DOHH2 (cell line): ENCODE measurements at regions not wholly inside any gene's neighbourhood (a gene's known extent, or its start where the extent isn't known, plus 50 kb on each side); places are given as distances from the start of the nearest gene placed in this dataset.

Experiments
- H3F3A ChIP-seq: fragments of 200-600 bp; sonication (generic), shearing (Covaris generic); 2 replicates; pipeline ENCODE4 v1.6.0; 2016; ENCODE audit warnings: antibody characterized with exemption, mild to moderate bottlenecking; ENCODE audit not compliant: control insufficient read depth, insufficient read depth
- H3K27ac ChIP-seq: fragments of 200-600 bp; sonication (generic); 2 replicates; pipeline ENCODE4 v1.5.1; 2014; ENCODE audit warnings: low read depth, mild to moderate bottlenecking, low read length, moderate library complexity
- H3K27me3 ChIP-seq: fragments of 200-600 bp; sonication (generic); 2 replicates; pipeline ENCODE4 v1.6.1; 2014; ENCODE audit warnings: mild to moderate bottlenecking, low read length, mixed read lengths; ENCODE audit not compliant: control insufficient read depth
- H3K36me3 ChIP-seq: fragments of 200-600 bp; sonication (generic); 2 replicates; pipeline ENCODE4 v1.6.1; 2014; ENCODE audit warnings: mild to moderate bottlenecking, low read length, moderate library complexity, mixed read lengths; ENCODE audit not compliant: control insufficient read depth
- H3K4me1 ChIP-seq: fragments of 200-600 bp; sonication (generic); 2 replicates; pipeline ENCODE4 v1.6.1; 2014; ENCODE audit warnings: mild to moderate bottlenecking, low read length, mixed read lengths; ENCODE audit not compliant: control insufficient read depth
- H3K4me2 ChIP-seq: fragments of 200-600 bp; sonication (generic); 2 replicates; pipeline ENCODE4 v1.6.0; 2014; ENCODE audit warnings: mild to moderate bottlenecking, low read length, moderate library complexity
- H3K4me3 ChIP-seq: fragments of 200-600 bp; sonication (generic); 2 replicates; pipeline ENCODE4 v1.5.1; 2014; ENCODE audit warnings: mild to moderate bottlenecking, low read length, mixed read lengths
- H3K79me2 ChIP-seq: fragments of 200-600 bp; sonication (generic); 2 replicates; pipeline ENCODE4 v1.6.1; 2014; ENCODE audit warnings: mild to moderate bottlenecking, low read length, mixed read lengths; ENCODE audit not compliant: control insufficient read depth
- H3K9me2 ChIP-seq: fragments of 200-600 bp; sonication (generic); replicated peaks from 2 replicates; pipeline ENCODE4 v1.6.1; 2014; ENCODE audit warnings: mild to moderate bottlenecking, low read length, mixed read lengths; ENCODE audit not compliant: control insufficient read depth
- H3K9me3 ChIP-seq: fragments of 200-600 bp; sonication (generic); 2 replicates; pipeline ENCODE4 v1.6.1; 2014; ENCODE audit warnings: antibody characterized with exemption, low read length, mixed read lengths; ENCODE audit not compliant: control insufficient read depth, insufficient read depth
- H4K20me1 ChIP-seq: fragments of 200-600 bp; sonication (generic); 2 replicates; pipeline ENCODE4 v1.6.0; 2014; ENCODE audit warnings: low read depth, mild to moderate bottlenecking, antibody characterized with exemption, low read length, moderate library complexity; ENCODE audit not compliant: control insufficient read depth, insufficient read depth
- CTCF ChIP-seq: fragments of 200-600 bp; sonication (generic); IDR thresholded peaks from one replicate; pipeline ENCODE4 v1.5.1; 2014; ENCODE audit warnings: antibody characterized with exemption, mild to moderate bottlenecking, low read depth, low read length; ENCODE audit not compliant: poor library complexity, severe bottlenecking
- EZH2phosphoT487 ChIP-seq: fragments of 200-600 bp; sonication (generic); IDR thresholded peaks from 2 replicates; pipeline ENCODE4 v1.6.1; 2017; ENCODE audit warnings: borderline replicate concordance, mild to moderate bottlenecking, antibody characterized with exemption, low read length, moderate library complexity, mixed read lengths

GRCh38 chr2:65767946-65768345, 335.5 kb upstream of the SPRED2 start:
- Histone ChIP-seq H4K20me1 (no peaks in the 10 kb centered on the region), H3K79me2 (no peaks in the 10 kb centered on the region), H3K4me1 (no peaks in the 10 kb centered on the region), H3K9me2 (no peaks in the 10 kb centered on the region), H3K36me3 (no peaks in the 10 kb centered on the region), H3K9me3 (no peaks in the 10 kb centered on the region), H3K27ac (no peak overlapping the region), H3K27me3 (no peaks in the 10 kb centered on the region), H3F3A (no peaks in the 10 kb centered on the region), H3K4me3 (no peak overlapping the region), H3K4me2 (no peak overlapping the region)
- TF ChIP-seq EZH2phosphoT487 = no peak
- no peak for TF ChIP-seq CTCF

DNA sequence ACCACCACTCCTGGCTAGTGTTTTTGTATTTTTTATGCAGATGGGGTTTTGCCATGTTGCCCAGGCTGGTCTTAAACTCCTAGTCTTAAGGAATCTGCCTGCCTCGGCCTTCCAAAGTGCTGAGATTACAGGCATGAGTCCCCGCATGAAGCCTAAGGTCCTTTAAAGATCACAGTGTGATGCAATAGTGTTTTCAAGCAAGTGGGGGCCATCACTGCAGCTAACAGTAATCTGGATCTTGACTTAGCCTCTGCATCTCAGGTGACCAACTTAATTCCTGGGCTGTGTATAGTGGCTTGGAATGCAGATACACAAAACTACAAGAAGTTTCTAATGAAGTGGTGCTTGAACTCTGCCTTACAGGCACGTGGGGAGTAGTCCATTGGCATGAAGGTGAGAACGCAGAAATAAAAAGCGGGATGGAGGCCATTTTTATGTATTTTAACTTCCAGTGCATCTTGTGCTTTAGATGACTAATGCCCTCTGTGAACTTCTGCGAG, 334.4 kb upstream of the SPRED2 start:
- TF ChIP-seq EZH2phosphoT487 = no peak
- no peaks in the 10 kb centered on the region for H3K4me1 ChIP-seq
- no peaks in the 10 kb centered on the region for H3K36me3 ChIP-seq
- no peaks in the 10 kb centered on the region for H3K27me3 ChIP-seq
- no peaks in the 10 kb centered on the region for H3K9me3 ChIP-seq
- H3F3A ChIP-seq = no peaks in the 10 kb centered on the region
- H3K9me2 ChIP-seq = no peaks in the 10 kb centered on the region
- no peak overlapping the region for H3K27ac ChIP-seq
- no peaks in the 10 kb centered on the region for H4K20me1 ChIP-seq
- H3K4me3 ChIP-seq = no peak overlapping the region
- H3K4me2 ChIP-seq = no peak overlapping the region
- no peaks in the 10 kb centered on the region for H3K79me2 ChIP-seq

DNA sequence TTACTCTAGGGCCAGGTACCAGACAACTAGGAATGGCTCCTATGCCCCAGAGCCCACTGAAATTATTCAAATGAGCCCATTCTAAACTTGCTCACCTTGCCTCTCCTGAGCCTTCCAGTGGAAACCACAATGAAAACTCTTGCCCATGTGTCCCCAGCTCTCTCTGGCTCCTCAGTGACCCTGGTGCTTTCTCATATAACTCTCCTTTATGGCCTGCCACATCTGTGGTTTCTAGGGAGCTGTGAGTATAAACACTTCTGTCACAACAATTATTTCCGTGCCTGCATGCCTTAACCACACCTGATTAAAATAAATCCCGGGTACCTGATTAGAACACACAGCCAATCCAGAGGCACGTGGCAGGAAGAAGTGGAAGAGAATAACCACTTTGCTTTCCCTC, 333.0 kb upstream of the SPRED2 start:
- Histone ChIP-seq H3K4me2 (no peak overlapping the region), H3K9me2 (no peaks in the 10 kb centered on the region), H3K79me2 (no peaks in the 10 kb centered on the region), H4K20me1 (no peaks in the 10 kb centered on the region), H3F3A (no peaks in the 10 kb centered on the region), H3K4me1 (no peaks in the 10 kb centered on the region), H3K4me3 (no peak overlapping the region), H3K27me3 (no peaks in the 10 kb centered on the region), H3K27ac (no peak overlapping the region), H3K36me3 (no peaks in the 10 kb centered on the region), H3K9me3 (no peaks in the 10 kb centered on the region)
- TF ChIP-seq EZH2phosphoT487 (no peak), CTCF (no peak)

DNA sequence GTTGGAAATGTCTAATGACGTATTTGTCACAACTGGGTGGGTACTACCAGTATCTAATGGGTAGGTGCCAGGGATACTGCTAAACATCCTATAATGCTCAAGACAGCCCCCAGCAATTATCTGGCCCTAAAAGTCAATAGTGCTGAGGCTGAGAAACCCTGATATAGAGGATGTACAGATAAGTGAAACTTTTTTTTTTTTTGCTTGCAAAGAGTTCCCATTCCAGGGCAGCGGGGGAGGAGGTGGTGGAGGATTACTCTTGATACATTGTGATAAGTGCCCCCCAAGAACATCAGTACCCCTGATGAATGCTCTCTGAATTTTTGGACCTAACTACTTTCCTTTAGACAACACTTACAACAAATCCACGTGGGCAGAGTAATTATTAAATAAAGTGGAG, 329.7 kb upstream of the SPRED2 start:
- TF ChIP-seq CTCF (no peak), EZH2phosphoT487 (no peak)
- H3K4me1 ChIP-seq = no peaks in the 10 kb centered on the region
- no peaks in the 10 kb centered on the region for H3F3A ChIP-seq
- no peak overlapping the region for H3K4me2 ChIP-seq
- no peaks in the 10 kb centered on the region for H3K9me3 ChIP-seq
- H3K4me3 ChIP-seq = no peak overlapping the region
- H3K9me2 ChIP-seq = no peaks in the 10 kb centered on the region
- H4K20me1 ChIP-seq = no peaks in the 10 kb centered on the region
- H3K79me2 ChIP-seq = no peaks in the 10 kb centered on the region
- no peak overlapping the region for H3K27ac ChIP-seq
- no peaks in the 10 kb centered on the region for H3K36me3 ChIP-seq
- no peaks in the 10 kb centered on the region for H3K27me3 ChIP-seq
